Fibroblast of villous mesenchyme (primary cell): ENCODE measurements at regions not wholly inside any gene's neighbourhood (a gene's known extent, or its start where the extent isn't known, plus 50 kb on each side); places are given as distances from the start of the nearest gene placed in this dataset.

ENCODE experiments used
- DNase-seq: peaks from one replicate; pipeline ENCODE4 v3.0.0-alpha.2; 2010; ENCODE audit warnings: low read depth
- H3K4me3 ChIP-seq: 2 replicates; pipeline ENCODE4 v1.5.1; 2011; ENCODE audit warnings: low read depth, mild to moderate bottlenecking, low read length
- TF ChIP-seq, protein P1 (sequence below): IDR thresholded peaks from 2 replicates; pipeline ENCODE4 v1.5.1; 2012; ENCODE audit warnings: low read depth, mild to moderate bottlenecking, low read length; ENCODE audit not compliant: insufficient read depth

DNA sequence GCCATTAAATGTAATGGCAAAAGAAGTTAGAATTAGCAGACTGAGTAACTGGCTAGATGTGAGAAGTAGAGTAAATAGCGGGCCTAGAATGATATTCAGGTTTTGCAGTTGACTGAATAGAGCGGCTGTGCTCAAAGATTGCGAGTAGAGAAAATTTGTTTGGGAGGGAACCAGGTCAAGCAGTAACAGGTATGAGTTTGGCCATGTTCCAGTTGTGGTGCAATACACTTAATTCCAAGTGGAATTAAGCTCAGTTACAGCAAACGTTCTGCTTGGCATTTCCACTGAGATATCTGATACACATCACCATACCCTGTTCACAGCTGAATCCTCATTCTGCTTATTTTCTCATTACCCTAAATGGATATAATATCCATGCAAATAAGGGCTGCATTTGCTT lies 1382.9 kb downstream of the MRPL39 start:
- TF ChIP-seq, protein P1, sequence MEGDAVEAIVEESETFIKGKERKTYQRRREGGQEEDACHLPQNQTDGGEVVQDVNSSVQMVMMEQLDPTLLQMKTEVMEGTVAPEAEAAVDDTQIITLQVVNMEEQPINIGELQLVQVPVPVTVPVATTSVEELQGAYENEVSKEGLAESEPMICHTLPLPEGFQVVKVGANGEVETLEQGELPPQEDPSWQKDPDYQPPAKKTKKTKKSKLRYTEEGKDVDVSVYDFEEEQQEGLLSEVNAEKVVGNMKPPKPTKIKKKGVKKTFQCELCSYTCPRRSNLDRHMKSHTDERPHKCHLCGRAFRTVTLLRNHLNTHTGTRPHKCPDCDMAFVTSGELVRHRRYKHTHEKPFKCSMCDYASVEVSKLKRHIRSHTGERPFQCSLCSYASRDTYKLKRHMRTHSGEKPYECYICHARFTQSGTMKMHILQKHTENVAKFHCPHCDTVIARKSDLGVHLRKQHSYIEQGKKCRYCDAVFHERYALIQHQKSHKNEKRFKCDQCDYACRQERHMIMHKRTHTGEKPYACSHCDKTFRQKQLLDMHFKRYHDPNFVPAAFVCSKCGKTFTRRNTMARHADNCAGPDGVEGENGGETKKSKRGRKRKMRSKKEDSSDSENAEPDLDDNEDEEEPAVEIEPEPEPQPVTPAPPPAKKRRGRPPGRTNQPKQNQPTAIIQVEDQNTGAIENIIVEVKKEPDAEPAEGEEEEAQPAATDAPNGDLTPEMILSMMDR: no peak
- no peak for DNase-seq
- H3K4me3 ChIP-seq: no peak overlapping the region

DNA sequence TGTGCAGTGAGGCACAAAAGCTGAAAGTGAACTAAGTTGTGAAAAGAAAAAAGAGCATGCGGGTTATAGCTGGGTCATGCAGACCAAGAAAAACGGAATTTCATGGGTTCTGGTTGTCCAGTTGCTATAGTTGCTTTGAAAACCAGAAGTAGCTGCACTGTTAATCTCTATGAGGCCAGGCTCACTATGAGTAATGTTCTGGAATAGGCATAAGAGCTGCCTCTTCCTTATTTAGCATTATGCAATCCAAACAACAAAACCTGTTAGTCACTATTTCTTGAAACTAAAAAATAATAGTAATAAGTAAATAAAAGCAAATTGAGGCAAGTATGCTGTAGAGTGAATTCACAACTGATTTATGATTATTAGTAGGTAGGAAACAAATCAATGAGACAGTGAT lies 1383.7 kb downstream of the MRPL39 start:
- DNase-seq: peak; percentile 0
- TF ChIP-seq, protein P1: no peak
- H3K4me3 ChIP-seq: no peak overlapping the region

DNA sequence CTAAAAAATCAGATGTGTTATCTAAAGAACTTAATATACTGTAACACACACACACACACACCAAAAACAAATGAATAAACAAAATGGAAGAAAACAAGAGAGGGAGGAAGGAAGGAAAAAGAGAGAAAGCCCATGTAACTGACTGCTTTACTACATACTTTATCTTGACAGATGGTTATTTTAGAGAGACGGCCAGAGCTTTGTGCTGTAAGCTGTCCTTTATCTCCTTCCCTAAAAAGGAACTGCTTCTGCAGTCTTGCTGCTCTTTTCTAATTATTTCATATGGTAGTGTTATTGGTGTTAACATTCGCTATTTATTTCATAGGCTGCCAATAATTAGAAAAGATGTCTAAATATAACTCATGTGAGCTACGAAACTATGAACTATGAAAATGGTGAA lies 1384.6 kb downstream of the MRPL39 start:
- TF ChIP-seq, protein P1: no peak
- DNase-seq: no peak
- H3K4me3 ChIP-seq: no peak overlapping the region

DNA sequence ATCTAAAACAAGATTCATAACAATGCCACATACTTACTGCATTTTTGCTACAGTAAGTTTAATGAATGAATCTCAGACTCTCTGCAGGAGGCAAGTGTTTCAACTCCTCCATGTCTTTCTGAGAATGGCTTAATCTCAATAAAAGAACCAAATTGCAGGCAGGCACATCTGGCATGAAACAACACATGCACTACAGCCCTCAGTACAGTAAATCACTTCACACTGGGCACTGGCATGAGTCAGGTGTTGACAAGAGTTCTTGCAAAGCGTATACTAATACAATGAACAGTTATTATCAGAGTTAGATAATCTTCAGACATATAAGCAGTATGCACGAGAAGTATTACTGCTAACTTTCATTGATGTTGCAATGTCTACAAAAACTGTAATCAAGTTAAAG lies 1386.8 kb downstream of the MRPL39 start:
- no peak for DNase-seq

DNA sequence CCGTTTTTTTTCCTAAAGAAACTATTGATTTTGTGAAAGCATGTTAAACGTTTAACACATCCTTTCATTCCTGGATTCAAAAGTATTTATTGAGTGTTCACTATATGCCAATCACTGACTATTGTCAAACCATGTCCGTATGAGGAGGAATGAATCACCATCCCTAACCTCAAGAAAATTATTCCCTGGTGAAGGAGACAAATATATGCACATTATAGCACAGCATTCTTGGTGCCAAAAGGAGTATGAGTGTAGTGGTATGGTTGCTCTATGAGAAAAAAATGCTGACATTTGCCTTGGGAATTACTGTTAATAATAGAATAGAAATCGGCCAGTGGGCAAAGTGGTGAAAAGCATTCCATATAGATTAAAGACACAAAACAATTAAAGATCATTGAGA lies 1390.1 kb downstream of the MRPL39 start:
- TF ChIP-seq, protein P1: no peak
- H3K4me3 ChIP-seq: no peak overlapping the region
- DNase-seq: no peak

More for the DNA sequence above, 1386.8 kb downstream of the MRPL39 start:
- TF ChIP-seq, protein P1: no peak
- H3K4me3 ChIP-seq: no peak overlapping the region

DNA sequence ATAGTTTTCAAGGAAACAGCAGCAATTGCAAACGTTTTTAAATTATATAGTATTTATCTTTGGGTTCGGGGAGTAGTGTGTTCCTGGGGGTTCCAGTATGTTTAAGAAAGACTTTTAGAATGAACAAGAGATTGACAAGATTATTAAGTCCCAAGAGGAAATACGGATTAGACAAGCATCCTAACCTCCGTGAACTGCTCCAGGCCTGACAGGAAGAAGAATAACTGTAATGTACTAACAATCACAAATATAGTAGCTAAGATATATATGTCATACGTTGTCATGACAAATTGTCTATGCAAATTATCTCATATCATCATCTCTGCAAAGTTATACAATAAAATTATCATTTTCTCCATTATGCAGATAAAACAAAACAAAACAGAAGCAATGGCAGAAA lies 1397.2 kb downstream of the MRPL39 start:
- TF ChIP-seq, protein P1: no peak
- no peak overlapping the region for H3K4me3 ChIP-seq
- no peak for DNase-seq

DNA sequence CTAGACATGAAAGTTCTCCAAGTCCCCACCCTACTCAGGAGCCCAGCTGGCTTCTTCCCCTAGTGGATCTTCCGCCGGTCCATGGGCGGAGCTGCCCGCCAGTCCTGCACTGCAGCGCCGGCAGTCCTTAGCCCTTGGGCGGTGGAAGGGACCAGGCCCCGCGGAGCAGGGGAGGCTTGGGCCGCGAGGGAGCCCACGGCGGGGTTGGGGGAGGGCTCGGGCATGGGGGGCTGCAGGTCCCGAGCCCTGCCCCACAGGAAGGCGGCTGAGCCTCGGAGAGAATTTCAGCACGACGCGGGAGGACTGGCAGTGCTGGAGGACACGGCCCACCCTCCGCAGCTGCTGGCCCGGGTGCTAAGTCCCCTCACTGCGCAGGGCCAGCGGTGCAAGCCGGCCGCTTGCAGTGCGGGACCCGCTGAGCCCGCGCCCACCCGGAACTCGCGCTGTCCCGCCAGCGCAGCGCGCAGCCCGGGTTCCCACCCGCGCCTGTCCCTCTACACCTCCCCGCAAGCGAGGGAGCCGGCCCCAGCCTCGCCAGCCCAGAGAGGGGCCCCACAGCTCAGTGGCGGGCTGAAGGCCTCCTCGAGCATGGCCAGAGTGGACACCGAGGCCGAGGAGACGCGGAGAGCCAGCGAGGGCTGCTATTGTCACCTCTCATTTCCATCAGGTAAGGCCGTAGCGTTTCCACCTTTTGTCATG lies 1398.6 kb downstream of the MRPL39 start:
- TF ChIP-seq, protein P1: no peak
- DNase-seq: no peak
- no peak overlapping the region for H3K4me3 ChIP-seq
